ENCODE measurements at regions not wholly inside any gene's neighbourhood (a gene's known extent, or its start where the extent isn't known, plus 50 kb on each side); places are given as distances from the start of the nearest gene placed in this dataset.

DNA sequence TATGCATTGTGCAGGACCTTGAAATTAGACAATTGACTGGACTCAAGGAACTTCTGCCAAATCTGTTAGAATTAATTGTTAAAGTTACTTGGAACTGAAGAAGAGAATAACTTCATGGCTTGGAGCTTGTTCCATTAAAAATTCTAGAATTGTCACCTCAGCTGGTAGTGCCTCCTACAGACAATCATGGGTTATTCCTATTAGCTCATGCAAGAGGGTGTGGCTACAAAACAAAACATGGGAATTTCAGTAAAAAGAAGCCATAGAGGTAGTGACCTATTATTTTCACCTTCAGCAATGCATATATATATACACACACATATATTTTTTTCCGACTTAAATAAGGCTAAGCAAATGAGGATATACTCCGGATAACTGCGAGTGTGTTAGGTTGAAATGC lies 181.9 kb upstream of the DTNA start:
- TF ChIP-seq POLR2A (IDR thresholded peaks at IDR 0.05; ENCODE audit: low read depth, low read length) (no peak), POLR2AphosphoS5 (IDR thresholded peaks at IDR 0.05; ENCODE audit: low read depth, low read length) (no peak)

Data from GM12891 (cell line).